DOHH2 (cell line): ENCODE measurements at regions not wholly inside any gene's neighbourhood (a gene's known extent, or its start where the extent isn't known, plus 50 kb on each side); places are given as distances from the start of the nearest gene placed in this dataset.

Experiments used
- CTCF ChIP-seq: fragments of 200-600 bp; sonication (generic); IDR thresholded peaks from one replicate; pipeline ENCODE4 v1.5.1; 2014; ENCODE audit warnings: antibody characterized with exemption, mild to moderate bottlenecking, low read depth, low read length; ENCODE audit not compliant: poor library complexity, severe bottlenecking
- EZH2phosphoT487 ChIP-seq: fragments of 200-600 bp; sonication (generic); IDR thresholded peaks from 2 replicates; pipeline ENCODE4 v1.6.1; 2017; ENCODE audit warnings: borderline replicate concordance, mild to moderate bottlenecking, antibody characterized with exemption, low read length, moderate library complexity, mixed read lengths

GRCh38 chr10:63744060-63744941, 223.1 kb downstream of the REEP3 start:
- TF ChIP-seq CTCF (no peak), EZH2phosphoT487 (no peak)
